Small intestine (tissue), 7 donors: ENCODE measurements at regions not wholly inside any gene's neighbourhood (a gene's known extent, or its start where the extent isn't known, plus 50 kb on each side); places are given as distances from the start of the nearest gene placed in this dataset.

Source experiments
- DNase-seq, 2 donors: peaks; one replicate each; pipeline versions ENCODE4 v3.0.0 to v3.0.0-alpha.2; 2013
- FAIRE-seq: peaks from 2 replicates; lab custom pipeline; 2012; peaks lifted over from hg19 to GRCh38; lab: Jason Lieb, UNC
- H3K27ac ChIP-seq, 3 donors: one replicate each; pipeline ENCODE4 v1.5.1; 2013; ENCODE audit warnings: low read length in 2 of 3, mild to moderate bottlenecking in 2 of 3, control low read depth in 1 of 3, inconsistent platforms in 1 of 3, low read depth in 1 of 3, moderate library complexity in 1 of 3
- H3K27me3 ChIP-seq, 3 donors: one replicate each; pipeline ENCODE4 v1.6.1; 2013; ENCODE audit warnings: low read length in 3 of 3, inconsistent platforms in 1 of 3; ENCODE audit not compliant: control insufficient read depth in 3 of 3, insufficient read depth in 3 of 3
- H3K36me3 ChIP-seq, 3 donors: one replicate each; pipeline ENCODE4 v1.6.1; 2013; ENCODE audit warnings: low read length in 3 of 3, inconsistent platforms in 1 of 3, low read depth in 1 of 3, mild to moderate bottlenecking in 1 of 3, moderate library complexity in 1 of 3; ENCODE audit not compliant: control insufficient read depth in 3 of 3, insufficient read depth in 2 of 3
- H3K4me1 ChIP-seq, 3 donors: one replicate each; pipeline ENCODE4 v1.6.1; 2013; ENCODE audit warnings: low read length in 2 of 3, inconsistent platforms in 1 of 3, low read depth in 1 of 3, mild to moderate bottlenecking in 1 of 3, moderate library complexity in 1 of 3; ENCODE audit not compliant: control insufficient read depth in 3 of 3, insufficient read depth in 2 of 3
- H3K4me3 ChIP-seq, 3 donors: one replicate each; pipeline ENCODE4 v1.5.1; 2013; ENCODE audit warnings: low read length in 3 of 3, control low read depth in 1 of 3, inconsistent platforms in 1 of 3, low read depth in 1 of 3, mild to moderate bottlenecking in 1 of 3, moderate library complexity in 1 of 3
- H3K9me3 ChIP-seq, 2 donors: one replicate each; pipeline ENCODE4 v1.6.1; 2013; ENCODE audit warnings: low read depth in 1 of 2, low read length in 1 of 2; ENCODE audit not compliant: control insufficient read depth in 2 of 2, insufficient read depth in 1 of 2
- WGBS, 3 donors: extraction: QIAGEN DNeasy Blood & Tissue Kit; methylation state at CpG; one replicate each; pipeline ENCODE4 v1.1.7; 2013; 5-methylcytosine and 5-hydroxymethylcytosine counted together
- donor health status: healthy with polysubstance abuse.
- donor health status: control.
- donor health status: control.
- donor health status: Bipolar disorder and iron deficiency.
- donor health status: healthy.

GRCh38 chr20:52012079-52012478, 179.5 kb downstream of the ZFP64 start:
- FAIRE-seq = no peak
- DNase-seq = no peak
- H3K4me1 ChIP-seq = no peaks in the 10 kb centered on the region
- no peaks in the 10 kb centered on the region for H3K36me3 ChIP-seq
- 73 to 84% (median 75%) methylated on average over 5 of the region's 5 CpGs for WGBS, 3 donors
- H3K27ac ChIP-seq = no peak overlapping the region
- H3K4me3 ChIP-seq = no peak overlapping the region
- no peaks in the 10 kb centered on the region for H3K27me3 ChIP-seq
- H3K9me3 ChIP-seq = peaks cover 0 to 4% of the 10 kb centered on the region in 2 donors

DNA sequence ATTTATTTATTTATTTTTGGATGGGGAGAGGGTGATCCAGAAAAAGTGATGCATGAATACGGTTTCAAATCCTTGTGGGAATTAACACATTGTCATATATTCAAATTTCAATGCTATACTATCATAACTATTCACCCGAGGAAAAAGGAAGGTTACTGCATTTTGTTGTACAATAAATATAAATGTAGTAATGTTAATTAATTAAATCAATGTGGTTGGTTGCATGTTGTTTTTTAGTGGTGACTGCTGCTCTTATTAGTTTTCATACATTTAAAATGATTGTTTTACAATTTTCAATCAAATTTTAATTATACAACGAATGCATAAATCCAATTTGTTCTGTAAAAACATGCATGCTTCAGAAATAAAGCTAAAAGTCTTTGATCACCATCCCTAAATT, 180.5 kb downstream of the ZFP64 start:
- Histone ChIP-seq H3K9me3 (peaks cover 0 to 4% of the 10 kb centered on the region in 2 donors), H3K27ac (no peak overlapping the region), H3K4me1 (no peaks in the 10 kb centered on the region), H3K4me3 (no peak overlapping the region), H3K36me3 (no peaks in the 10 kb centered on the region), H3K27me3 (no peaks in the 10 kb centered on the region)
- WGBS, 3 donors = 78 to 94% (median 90%) methylated on average over 3 of the region's 3 CpGs
- FAIRE-seq = no peak
- DNase-seq = no peak

GRCh38 chr20:52010541-52010940, 181.0 kb downstream of the ZFP64 start:
- 79 to 87% (median 82%) methylated on average over 11 of the region's 11 CpGs for WGBS, 3 donors
- no peaks in the 10 kb centered on the region for H3K27me3 ChIP-seq
- no peak overlapping the region for H3K4me3 ChIP-seq
- H3K27ac ChIP-seq = no peak overlapping the region
- H3K36me3 ChIP-seq = no peaks in the 10 kb centered on the region
- no peak for DNase-seq
- no peak for FAIRE-seq
- no peaks in the 10 kb centered on the region for H3K4me1 ChIP-seq
- H3K9me3 ChIP-seq = peaks cover 0 to 4% of the 10 kb centered on the region in 2 donors

- 80 to 90% (median 87%) methylated on average over 6 of the region's 6 CpGs for WGBS, 3 donors
- no peaks in the 10 kb centered on the region for H3K27me3 ChIP-seq
- H3K4me3 ChIP-seq = no peak overlapping the region
- no peak for DNase-seq
- no peak for FAIRE-seq
- no peak overlapping the region for H3K27ac ChIP-seq
- H3K36me3 ChIP-seq = no peaks in the 10 kb centered on the region
- H3K9me3 ChIP-seq = peaks cover 0 to 4% of the 10 kb centered on the region in 2 donors
- H3K4me1 ChIP-seq = no peaks in the 10 kb centered on the region
Measured at GRCh38 chr20:52008874-52009273, 182.7 kb downstream of the ZFP64 start.

GRCh38 chr20:52004715-52005114, 186.9 kb downstream of the ZFP64 start:
- FAIRE-seq = no peak
- WGBS, 3 donors = 67 to 71% (median 70%) methylated on average over 3 of the region's 3 CpGs

DNA sequence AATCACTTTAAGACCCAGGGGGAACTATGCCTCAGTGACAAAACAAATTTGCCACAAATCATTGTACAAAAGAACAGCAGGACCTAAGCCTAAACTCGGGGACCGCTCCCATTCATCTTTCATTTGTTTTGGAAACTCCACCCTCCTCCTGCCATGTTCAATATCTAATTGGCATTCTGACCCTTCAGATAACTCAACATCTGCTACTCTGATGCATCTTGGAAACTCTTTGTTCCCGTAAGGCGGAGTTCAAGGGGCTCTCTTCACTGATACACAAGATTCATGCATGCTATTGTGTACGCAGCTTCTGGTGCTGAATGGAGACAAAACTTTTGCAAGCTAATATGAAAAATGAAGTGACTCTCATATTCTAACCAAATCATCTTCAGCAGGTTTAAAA, 187.6 kb downstream of the ZFP64 start:
- no peak overlapping the region for H3K4me3 ChIP-seq
- 74 to 89% (median 83%) methylated on average over 5 of the region's 5 CpGs for WGBS, 3 donors
- FAIRE-seq = no peak

More at GRCh38 chr20:52004715-52005114, 186.9 kb downstream of the ZFP64 start:
- DNase-seq = no peak
- H3K27ac ChIP-seq = no peak overlapping the region
- H3K27me3 ChIP-seq = no peaks in the 10 kb centered on the region
- H3K36me3 ChIP-seq = no peaks in the 10 kb centered on the region
- H3K4me3 ChIP-seq = no peak overlapping the region
- H3K9me3 ChIP-seq = no peaks in the 10 kb centered on the region
- H3K4me1 ChIP-seq = no peaks in the 10 kb centered on the region

GRCh38 chr20:52003415-52003814, 188.2 kb downstream of the ZFP64 start:
- no peak for FAIRE-seq
- no peaks in the 10 kb centered on the region for H3K27me3 ChIP-seq
- H3K4me3 ChIP-seq = no peak overlapping the region
- no peak overlapping the region for H3K27ac ChIP-seq
- no peak for DNase-seq
- H3K4me1 ChIP-seq = no peaks in the 10 kb centered on the region
- H3K9me3 ChIP-seq = no peaks in the 10 kb centered on the region
- H3K36me3 ChIP-seq = no peaks in the 10 kb centered on the region
- WGBS, 3 donors = 67 to 78% (median 68%) methylated on average over 5 of the region's 5 CpGs

More for the DNA sequence above, 187.6 kb downstream of the ZFP64 start:
- H3K4me1 ChIP-seq = no peaks in the 10 kb centered on the region
- no peak overlapping the region for H3K27ac ChIP-seq
- no peaks in the 10 kb centered on the region for H3K27me3 ChIP-seq
- DNase-seq = no peak
- H3K9me3 ChIP-seq = no peaks in the 10 kb centered on the region
- H3K36me3 ChIP-seq = no peaks in the 10 kb centered on the region

DNA sequence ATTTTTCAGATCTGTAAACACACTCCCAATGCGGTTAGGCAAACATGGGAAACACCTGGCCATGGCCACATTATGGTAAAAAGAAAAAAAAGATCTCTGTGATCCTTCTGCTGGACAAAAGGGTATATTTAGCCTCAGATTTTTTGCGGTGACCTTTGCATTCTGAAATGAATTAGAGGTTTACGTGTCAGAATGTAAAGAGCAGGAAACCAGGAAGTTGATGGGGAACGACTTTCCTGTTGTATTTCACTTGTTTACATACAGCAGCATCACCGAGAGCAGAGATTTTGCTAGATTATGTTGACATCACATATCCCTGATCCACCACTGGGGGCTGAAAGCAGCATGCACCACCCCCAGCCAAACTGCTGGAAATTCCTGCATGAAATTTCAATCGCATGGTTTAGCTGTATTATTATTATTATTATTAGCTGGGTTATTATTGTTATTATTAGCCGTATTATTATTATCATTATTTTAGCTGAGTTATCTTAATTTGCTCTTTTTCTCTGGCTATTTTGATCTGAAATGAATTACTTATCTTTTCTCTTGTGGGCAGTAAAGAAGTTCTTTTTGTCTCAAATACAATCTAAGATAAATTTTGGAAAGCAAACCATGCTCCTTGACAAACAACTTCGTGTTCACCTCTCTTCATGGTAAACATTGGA, 189.4 kb downstream of the ZFP64 start:
- Histone ChIP-seq H3K4me1 (no peaks in the 10 kb centered on the region), H3K27me3 (no peaks in the 10 kb centered on the region), H3K36me3 (no peaks in the 10 kb centered on the region), H3K9me3 (no peaks in the 10 kb centered on the region), H3K4me3 (no peak overlapping the region), H3K27ac (no peak overlapping the region)
- FAIRE-seq (no peak), DNase-seq (peak in 1 of 2 donors; percentile 23)
- WGBS, 3 donors = 16 to 30% (median 23%) methylated on average over 8 of the region's 8 CpGs
